NCI-H2107 (cell line): ENCODE measurements at regions not wholly inside any gene's neighbourhood (a gene's known extent, or its start where the extent isn't known, plus 50 kb on each side); places are given as distances from the start of the nearest gene placed in this dataset.

Source experiments
- DNase-seq: peaks from one replicate; lab custom pipeline; 2025; lab: John Stamatoyannopoulos, UW

DNA sequence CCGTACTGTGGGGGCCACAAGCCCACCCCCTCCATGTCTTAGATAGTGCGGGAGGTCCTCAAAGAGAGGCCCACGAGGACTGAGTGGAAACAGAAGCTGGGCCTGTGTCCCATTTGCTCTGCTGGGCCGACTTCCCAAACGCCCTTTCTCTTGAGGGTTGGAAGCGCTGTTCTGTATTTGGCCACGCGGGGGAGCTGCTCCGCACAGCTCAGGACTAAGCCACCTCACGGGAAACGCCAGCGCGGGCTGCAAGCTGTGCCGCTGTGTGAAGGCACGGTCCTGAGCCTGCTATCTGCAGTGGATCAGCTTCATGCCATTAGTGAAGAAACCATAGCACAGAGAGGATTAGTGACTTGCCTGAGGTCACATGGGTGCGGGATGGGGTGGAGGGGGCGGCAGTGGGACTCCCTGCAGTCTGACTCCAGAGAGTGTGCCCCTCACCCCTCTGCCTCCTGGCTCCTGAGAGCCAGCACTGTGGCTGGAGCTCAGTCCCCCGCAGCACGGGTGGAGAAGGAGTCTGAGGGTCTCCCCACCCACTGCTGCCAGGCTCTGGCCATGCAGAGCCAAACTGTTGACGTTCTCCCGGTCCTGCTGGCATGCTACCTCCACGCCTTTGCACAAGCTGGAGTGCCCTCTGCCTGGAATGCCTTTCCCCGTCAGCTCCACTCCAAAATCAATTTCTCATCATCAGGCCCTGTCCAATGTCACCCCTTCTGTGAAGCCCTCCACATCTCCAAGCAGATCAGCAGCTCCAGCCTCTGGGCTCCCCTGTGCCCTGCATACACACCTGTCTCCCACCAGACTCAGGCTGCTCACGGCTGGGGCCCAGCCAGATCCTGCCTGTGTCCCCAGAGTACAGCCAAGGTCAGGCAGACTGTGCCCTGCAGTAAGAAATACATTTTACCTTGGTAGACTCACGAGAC lies 51.5 kb upstream of the LRRC32 start:
- peak; percentile 77 for DNase-seq

GRCh38 chr11:76723142-76723541 lies 52.6 kb upstream of the LRRC32 start:
- DNase-seq: no peak

DNA sequence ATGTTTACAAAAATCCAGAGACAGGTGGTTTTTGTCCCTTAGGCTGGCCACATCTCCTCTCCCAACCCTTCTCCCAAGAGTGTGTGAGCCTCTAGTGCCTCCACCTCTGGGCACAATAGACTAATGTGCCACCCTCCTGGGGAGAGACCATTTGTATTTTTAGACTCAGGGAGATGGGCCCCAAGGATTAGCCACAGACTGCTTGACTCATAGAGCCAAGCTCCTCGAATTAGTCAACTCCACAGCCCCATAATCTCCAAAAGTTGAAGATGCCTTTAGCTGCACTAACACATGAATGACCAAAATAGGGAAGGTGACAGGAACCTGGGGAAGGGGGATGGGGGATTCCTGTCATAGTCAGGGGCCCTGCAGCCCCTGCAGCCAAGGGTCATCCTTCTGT lies 53.0 kb upstream of the LRRC32 start:
- DNase-seq: no peak

DNA sequence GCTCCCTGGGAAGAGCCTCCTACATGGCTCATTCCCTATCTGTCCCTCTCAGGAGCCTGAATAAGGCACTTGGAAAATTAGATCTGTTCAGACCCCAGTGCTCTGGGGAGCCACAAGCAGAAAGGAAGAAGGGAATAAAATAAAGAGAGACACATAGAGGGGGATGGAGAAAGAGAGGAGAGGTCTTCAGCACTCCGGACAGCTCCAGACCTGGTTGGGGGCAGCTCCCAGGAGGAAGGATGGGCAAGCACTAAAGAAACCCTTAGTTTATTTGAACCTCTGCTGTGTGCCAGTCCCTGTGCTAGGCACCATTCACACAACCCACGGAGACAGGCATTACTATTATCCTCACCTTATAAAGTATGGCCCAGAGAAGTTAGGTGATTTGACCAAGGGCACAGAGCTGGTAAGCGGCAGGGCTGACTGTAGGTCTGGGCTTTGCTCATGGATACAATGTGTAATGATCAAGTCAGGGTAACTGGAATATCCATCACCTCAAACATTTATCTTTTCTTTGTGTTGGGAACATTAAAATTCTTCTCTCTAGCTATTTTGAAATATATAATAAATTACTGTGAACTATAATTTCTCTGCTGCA lies 53.7 kb upstream of the LRRC32 start:
- no peak for DNase-seq

DNA sequence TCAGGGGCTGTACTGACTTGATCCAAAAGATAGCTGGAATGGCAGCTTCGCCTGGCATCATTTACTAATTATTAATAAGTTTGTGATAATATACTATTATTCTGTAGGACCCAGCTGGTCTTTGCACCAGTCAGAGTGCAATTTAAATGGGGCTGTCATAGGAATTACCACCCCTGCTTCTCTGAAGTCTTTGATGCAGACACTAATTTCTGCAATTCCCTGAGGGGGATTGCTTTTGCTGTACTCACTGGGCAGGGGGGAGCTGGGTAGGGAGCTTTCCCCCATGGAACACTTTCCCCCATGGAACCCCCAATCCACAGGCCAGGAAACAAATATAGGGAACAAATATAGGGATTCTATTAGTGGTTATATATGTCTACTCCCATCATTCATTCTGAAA lies 54.9 kb upstream of the TSKU start:
- no peak for DNase-seq

DNA sequence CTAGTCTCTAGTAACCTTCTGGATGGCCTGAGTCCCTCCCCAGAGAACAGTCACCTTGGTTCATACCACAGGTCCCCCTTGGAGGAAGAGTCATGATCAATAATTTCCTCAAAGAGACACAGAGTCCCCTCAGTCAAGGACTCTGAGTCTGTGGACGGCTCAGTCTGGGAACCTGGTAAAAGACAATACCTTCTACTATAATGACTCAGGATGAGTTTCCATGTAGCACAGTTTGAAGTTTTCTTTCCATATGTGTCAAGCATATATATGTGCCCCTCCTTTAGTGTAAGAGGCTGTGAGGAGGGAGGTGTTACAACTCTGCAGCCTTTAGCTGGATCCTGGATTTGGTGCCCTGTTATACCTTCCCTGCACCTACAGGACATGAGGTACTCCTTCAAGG lies 54.4 kb upstream of the TSKU start:
- no peak for DNase-seq

DNA sequence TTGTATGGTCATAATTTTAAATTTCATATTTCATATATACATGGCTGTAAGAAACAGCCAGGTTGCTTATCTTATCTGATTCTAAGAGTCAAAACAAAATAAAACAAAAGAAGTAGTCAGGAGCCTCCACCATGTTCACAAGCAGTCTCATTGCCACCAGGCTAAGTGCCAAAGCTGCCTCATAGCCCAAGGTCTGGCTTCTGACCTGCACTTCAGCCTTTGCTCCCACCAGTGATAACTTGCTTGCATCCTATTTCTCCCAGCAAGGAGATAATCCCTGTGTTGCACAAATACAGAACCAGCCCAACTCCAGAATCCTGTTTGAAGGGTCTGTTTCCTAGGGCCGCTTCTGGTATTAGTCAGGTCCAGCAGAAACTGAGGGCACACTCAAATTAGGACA lies 53.9 kb upstream of the TSKU start:
- no peak for DNase-seq

DNA sequence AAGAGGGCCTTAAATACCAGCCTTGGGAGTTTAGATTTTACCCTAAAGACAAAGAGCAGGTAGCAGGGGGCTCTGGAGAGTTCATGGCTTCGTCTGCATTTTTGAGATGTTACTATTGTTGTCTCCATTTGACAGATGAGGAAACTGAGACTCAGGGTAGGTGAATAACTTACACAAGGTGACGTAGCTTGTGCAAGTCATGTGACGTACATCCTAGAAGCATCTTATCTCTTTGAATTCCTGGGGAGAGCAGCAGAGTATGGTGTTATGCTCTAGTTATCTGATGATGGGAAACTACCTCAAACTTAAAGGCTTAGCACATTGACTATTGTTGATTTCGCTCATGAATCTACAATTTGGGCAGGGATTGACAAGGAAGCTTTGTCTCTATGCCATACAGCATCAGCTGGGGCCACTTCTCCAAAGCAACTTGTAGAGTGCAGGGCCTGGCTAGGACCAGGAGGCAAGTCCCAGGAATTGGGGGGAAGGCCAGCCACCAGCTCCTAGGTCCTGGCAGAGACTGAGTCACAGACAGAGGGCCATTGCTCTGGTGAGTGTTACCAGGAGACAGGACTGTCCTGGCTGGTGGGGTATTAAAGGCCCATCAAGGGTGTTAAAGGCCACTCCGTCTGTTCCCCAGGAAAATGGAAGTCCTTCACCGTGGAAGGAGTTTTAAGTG lies 52.1 kb upstream of the TSKU start:
- no peak for DNase-seq

DNA sequence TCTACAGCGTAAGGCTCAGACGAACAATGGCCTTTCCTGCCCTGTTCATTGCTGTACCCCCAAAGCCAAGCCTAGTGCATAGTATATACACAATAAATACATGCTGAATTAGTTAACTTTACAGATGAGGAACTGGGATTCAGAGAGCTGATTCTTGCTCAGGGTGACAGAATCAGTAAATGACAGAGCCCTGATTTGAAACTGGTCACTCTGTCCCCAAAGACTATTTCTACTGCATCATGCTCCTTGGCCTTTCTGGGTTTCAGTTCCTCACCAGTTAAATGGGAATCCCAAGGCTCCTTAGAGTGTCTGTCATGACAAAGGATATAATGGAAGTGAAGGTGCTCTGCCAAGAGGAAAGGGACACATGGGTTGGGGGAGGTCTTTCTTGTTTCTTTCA lies 50.5 kb upstream of the TSKU start:
- no peak for DNase-seq
